Glomerular visceral epithelial cell (primary cell): ENCODE measurements at regions not wholly inside any gene's neighbourhood (a gene's known extent, or its start where the extent isn't known, plus 50 kb on each side); places are given as distances from the start of the nearest gene placed in this dataset.
"Not testable (repeated sequence)": the region's sequence is repeated elsewhere in the genome, so short reads cannot be mapped to it uniquely, and the experiment has no call there.

Source experiments
- DNase-seq: peaks from one replicate; pipeline ENCODE4 v3.0.0-alpha.2; 2016; ENCODE audit errors: extremely low spot score

DNA sequence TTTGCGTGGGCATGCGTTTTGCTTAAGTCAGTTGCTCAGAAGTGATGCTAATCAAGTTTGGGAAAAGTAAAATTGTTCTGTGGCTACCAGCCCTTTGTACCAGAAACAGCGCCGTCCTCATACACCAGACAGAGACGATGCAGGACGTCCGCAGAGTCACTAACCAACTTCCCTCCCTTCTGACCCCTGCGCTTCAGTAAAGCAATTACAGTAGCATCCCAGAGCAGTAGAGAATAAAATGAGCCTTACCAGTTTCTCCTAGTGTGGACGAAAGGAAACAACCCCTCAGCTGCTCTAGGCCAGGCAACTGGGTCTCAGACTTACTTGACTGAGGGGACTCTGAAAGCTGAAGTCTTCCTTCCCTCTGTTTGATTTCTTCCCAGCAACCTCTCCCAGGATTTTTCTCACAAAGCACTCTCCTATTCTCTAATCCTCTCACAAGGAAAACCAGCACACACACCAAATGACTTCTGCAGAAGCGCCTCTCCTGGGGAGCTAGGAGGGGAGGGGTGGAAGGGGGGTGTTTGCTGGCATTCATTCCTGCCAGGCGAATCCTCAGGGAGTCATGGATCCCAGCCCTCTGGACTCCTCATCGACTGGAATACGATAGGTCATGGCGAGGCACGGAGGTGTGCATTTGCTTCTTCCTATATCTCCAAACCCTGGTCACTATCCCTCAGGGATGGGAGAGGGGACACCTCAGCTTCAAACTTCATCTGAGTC is 56.0 kb upstream of the MID1 start:
- DNase-seq: no peak

DNA sequence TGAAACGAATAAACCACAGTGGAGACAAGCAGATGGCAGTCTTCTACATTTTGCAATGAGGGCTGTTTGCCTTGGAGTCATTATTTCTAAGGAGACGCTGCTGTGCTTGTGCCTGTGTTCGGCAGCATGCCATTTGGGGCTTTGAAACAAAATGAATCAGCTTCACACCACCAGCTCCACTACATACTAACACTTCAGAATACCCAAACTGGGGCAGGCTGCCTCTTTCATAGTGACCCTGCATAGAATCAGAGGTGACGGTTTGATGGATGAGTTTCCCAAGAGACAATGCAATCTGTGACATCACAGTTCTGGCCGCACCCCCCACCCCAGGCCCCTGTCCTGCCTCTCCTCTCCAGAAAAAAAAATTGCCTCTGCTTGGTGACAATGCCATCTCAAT is 57.1 kb upstream of the MID1 start:
- DNase-seq: no peak

DNA sequence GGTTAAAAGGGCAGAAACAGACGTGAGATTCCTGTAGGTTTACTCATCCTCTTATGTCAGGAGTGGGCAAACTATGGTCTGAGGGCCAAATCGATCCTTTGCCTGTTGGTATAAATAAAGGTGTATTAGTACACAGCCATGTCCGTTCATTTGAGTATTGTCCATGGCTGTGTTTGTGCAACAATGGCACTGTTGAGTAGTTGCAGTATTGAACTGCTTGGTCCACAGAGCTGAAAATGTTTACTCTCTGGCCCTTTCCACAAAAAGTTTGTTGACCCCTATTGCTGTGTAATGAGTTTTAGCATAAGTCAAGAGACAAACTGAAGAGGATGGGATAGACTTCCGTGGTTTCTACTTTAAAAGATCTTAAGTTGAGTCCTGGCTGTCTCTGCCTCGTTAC is 59.0 kb upstream of the MID1 start:
- no peak for DNase-seq

DNA sequence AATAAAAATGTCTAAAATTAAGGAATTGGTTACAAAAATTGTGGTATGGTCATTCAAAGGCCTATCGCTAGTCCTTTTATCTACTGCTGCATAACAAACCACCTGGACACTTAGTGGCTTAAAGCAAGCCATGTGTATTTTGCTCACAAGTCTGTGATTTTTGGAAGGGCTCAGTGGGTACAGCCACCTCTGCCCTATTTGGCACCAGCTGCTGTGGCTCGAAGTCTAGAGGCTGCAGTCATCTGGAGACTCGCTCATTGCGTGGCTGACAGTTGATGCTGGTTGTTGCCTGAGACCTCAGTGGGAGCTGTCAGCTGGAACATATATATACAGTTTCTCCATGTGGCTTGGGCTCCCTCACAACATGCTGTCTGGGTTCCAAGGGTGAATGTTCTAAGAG is 60.8 kb upstream of the MID1 start:
- DNase-seq: no peak

DNA sequence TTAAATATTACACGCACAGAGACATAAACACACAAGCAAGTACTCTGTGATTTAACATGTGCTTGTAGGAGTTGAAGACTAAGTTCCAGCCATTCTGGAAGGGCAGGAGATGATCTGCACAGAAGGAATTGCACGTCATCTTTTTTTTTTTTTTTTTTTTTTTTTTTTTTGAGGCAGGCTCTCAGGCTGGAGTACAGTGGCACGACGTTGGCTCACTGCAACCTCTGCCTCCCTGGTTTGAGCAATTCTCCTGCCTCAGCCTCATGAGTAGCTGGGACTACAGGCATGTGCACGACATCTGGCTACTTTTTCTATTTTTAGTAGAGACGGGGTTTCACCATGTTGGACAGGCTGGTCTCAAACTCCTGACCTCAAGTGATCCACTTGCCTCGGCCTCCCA is 63.2 kb upstream of the MID1 start:
- DNase-seq: not testable (repeated sequence)

DNA sequence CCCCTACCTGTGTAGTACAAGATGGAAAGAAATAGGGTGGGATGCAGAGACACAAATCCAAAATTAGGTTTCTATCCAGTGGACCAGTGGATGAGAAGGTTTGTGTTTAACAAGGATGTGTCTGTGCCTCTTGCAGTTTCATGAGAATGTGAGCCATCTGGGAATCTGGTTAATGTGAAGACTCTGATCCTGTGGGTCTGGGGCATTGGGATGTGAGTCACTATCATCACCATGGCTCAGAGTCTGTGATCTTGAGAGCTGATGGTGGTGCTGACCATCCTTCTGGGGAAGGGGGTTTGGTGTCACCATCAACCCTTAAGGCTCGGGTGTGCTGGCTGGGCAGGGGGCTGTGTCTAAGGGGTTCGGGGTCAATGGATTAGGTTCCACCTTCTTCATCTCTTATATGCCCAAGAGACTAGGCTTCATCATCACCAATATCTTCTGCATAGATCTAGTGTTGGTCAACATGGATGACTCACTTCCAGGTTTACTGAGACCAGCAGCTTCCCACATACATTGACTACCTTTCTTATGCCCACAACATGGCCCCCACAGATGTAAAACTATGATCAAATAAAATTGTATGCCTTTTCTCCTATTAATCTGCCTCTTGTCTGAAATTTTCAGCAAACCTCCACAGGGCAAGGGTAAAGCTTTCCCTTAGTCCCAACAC is 65.7 kb upstream of the MID1 start:
- DNase-seq: no peak

DNA sequence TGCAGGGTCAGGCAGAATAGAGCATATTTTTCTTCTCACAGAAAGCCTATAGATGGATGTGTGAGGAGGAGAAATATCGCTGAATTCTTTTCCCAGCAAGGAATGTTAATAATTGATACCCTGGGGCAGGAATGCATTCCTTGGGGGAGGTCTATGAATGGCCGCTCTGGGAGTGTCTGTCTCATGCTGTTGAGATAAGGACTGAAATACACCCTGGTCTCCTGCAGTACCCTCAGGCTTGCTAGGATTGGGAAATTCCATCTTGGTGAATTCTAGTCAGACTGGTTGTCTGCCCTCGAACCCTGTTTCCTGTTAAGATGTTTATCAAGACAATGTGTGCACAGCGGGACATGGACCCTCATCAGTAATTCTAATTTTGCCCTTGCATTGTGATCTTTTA is 71.4 kb upstream of the MID1 start:
- DNase-seq: not testable (repeated sequence)

DNA sequence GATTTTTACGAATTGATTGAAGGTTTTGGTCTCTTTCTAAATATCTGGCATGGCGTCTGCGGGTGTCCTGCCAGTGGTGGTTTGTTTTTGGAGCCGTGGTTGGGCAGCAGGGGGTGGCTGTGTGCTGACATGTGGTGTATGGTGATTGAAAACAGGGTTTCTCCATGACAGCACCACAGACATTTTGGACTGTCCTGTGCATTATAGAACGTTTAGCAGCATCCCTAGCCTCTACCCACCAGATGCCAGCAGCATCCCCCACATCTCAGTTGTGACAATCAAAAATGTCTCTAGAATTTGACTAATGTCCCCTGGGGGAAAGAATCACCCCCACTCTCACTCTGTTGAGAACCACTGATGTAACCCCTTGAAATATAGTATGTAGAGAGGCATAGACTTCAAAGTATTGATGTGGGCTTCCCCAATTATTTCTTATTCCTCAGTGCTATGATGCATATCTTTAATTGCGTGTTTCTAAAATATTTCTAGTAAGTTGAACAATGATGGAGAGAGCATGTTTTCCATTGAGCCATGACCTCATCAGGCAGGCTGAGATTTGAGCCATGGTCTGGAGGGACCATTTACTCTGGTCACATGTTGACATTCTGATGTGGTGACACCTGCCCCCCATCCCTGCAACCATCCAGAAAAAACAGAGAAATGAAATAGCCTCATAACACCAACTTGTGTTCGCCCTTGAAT is 77.4 kb upstream of the MID1 start:
- no peak for DNase-seq

DNA sequence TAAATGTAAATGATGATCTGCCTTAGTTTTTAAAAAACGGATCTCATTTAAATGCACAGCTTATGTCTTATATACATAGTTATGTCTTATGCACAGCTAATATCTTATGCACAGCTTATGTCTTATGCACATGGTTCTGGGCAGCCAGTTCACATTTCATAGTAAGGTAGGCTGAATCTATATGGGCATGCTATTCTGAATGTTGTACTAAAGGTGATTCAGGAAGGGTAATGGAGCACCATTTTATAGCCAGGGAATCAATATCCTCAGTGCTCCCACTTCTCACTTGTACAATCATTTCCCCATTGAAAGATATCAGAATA is 77.9 kb upstream of the MID1 start:
- DNase-seq: no peak

DNA sequence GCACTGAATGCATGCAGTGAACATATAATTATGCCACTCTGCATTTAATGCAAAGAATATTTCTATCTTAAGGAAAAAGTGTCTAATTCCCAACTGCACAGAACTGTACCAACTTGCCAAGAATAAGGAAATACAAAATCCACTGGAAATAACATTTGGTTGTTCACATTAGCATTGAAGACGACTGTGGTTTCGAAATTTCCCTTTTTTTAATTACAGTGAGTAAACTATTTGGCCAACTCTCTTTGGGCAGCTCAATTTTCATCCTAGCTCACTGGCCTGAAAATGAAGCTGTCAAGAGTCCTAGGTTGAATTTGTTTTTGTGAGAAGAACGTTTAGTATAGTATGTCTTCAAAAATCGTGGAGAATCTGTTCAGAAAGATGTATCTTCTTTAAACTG is 81.6 kb upstream of the MID1 start:
- DNase-seq: no peak

DNA sequence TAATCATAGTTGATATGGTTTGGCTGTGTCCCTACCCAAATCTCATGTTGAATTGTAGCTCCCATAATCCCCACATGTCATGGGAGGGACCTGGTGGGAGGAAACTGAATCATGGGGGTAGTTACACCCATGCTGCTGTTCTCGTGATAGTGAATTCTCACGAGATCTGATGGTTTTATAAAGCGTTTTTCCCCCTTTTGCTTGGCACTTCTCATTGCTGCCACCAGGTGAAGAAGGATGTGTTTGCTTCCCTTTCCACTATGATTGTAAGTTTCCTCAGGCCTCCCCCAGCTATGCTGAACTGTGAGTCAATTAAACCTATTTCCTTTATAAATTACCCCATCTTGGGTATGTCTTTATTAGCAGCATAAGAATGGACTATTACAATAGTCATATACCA is 86.0 kb upstream of the MID1 start:
- DNase-seq: not testable (repeated sequence)

DNA sequence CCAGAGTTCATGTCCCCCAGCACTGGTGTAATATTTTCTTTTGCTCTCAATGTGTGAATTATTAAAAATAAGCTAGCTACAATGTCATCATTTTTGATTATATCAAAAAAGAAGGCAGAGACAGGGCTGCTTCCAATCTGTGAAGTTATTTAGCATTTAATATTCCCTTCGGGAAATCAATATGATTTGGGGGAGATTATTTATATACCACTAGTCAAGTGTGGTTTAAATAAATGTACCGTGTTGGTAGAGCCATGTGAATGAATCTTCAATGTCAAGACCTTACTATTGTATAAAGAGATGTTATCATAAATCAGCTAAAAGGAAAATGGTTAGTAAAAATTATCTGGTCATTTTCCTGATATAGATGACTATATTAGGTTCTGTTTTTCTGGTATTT is 87.4 kb upstream of the MID1 start:
- DNase-seq: no peak

DNA sequence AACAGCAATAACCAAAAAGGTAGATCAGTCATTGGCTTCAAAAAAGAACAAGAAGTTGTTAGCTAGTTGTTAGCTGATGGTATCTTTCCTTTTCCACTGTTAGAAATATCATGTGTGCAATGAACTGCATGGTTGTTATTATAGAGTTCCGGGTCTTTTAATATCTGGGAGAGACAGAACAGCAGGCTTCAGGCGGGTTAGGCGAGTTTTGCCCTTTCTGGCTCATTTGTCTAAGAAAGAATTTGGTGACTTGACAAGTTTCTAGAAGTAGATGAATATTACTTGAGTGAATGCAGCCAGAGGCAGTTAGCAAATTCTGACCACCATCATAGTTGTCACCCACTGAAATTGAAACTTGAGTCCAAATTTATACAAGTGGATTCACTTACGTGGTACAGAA is 88.9 kb upstream of the MID1 start:
- DNase-seq: no peak

DNA sequence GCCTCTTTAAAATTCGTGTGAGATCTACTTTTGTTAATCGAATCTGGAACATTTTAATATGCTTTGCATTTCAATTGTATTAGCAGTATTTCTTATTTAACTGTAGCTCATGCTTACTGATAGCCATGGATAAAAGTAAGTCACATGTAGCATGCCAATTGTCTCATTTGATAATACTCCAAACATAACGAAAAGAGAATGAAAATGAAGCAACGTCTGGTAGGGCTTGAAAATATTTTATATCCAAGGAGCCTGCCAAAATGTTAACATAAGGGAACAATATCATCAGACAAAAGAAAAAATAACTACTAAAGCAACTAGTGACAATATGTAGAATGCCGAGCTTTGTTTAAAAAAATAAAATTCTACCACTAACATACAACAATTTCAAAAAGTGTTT is 94.1 kb upstream of the MID1 start:
- no peak for DNase-seq

DNA sequence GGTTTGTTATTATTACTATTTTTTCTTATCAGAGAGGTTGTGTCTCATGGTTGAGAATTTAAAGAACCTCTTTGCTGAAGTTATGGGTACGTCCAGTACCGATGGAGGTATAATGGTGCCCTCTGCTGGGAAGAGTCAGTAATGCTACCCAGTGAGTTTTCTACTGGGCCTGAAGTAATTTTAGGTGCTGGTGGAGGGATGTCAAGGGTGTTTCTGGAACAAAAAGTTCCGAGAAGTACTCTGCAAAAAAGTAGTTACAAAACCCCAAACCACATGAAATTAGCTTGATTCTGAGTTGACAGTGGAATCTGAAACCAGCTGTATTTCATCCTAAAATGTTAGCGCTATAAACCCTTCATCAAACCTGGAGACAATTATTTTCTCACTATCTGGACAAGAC is 102.5 kb upstream of the MID1 start:
- DNase-seq: peak; percentile 43

DNA sequence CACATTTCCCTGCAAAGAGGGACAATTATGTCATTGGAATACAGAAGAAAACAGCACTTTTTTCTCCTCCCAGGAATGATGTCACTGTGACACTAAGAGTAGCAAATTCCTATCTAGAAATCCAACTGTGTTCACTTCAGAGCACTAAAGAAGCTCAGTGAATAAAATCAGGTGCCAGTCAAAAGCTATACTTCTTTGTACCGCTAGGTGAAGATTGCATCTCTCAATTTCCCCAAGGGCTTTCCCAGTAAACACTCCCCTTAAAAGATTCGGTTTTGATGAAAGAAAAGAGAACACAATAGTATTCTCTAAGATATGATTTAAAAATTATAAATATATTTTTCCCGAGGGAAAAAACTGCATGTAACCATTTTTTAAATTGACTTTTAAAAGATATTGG is 104.7 kb upstream of the MID1 start:
- no peak for DNase-seq

DNA sequence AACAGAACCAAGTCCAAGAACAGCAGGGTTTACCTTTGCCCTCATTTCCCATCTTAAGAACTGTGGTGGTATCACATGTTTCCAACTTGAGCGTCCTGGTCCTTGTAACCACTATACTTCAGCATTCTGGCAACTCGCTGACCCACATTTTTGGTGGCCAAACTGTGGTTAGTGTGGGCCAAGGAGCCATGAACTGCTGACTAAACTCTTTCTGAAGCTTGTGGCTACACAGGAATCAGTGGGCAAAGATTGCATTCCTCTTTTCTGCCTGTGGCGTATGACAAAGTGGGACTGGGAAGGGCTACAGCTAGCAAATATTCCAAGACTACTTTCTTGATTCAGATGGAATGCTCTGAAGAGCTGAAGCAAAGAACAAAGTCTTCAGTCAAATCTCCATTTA is 106.3 kb upstream of the MID1 start:
- peak; percentile 74 for DNase-seq

DNA sequence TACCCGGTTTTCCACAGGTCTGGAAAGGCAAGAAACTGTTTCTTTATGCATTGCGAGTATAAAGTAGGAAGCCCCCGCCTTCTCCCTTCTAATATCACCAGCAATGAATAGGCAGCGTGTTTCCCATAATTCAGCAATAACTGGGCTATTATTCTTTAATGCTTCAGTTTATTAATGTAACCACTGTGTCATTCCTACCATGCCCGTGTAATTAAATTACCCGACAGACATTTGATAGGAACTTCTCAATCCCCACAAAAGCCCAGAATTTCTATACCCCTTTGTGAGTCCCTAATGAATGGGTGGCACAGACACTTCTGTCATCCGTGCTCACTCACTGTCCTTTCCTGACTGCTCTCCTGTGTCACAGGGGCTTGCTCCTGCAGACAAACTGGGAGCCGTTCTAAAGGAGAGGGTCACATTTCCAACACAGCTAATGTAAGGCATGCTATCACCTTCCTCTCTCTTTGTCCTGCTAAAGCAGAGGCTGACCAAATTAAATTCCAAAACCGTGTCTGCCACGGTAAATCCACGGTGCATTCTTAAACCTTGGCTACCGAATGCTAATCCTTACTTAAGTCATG is 108.5 kb upstream of the MID1 start:
- no peak for DNase-seq

DNA sequence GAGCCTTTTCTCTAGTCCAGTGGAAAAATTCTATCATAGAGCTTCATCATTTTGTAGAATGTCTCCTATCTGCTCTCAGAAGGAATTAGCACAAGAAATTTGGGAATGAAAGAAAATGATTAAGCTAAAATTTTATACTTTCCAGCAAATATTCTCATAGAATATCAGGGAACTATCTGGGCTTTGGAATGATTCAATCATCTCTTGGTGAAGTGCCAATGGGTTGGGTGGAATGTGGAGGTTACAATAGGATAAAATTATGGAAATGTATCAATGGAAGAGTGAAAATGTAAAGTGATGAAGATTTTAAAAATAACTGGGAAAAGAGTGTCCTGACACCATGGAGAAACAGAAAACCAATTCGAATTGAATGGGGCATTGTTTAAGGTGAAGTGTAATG is 119.0 kb upstream of the MID1 start:
- DNase-seq: no peak

DNA sequence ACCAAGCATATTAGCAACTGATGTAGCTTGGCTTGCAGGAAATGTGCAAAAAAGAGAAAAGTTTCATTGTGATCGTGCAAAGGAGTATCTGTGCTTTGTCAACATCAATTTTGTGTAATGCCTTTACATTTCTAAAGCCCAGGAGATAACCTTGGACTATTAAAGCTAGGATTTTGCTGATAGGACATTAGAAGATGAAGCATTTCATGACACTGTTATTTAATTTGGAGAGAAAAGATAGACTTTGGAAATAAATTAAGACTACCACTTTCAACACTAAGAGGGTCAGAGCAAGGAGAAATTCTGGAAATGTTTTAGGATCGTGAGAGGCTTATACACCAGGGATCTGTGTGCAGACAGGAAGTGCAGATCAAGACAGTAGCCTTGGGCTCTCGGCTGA is 120.6 kb upstream of the MID1 start:
- no peak for DNase-seq

DNA sequence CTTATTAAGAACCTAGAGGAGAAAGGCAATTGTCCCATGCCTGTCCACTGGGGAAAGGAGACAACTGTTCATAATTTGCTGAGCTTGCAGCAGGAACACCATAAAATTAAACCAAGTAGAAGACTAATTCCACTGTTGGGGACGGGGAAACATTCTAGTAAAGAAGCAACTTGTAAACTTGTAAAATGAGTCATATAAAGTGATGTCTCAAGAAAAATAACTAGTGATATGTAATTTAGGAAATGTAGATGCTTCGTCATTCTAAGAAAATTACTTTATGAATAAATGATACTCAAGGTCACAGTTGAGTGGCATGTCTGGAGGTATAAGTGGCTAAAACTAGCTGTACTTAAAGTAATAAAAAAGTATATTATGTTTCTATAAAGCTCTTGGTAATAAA is 121.2 kb upstream of the MID1 start:
- DNase-seq: no peak

DNA sequence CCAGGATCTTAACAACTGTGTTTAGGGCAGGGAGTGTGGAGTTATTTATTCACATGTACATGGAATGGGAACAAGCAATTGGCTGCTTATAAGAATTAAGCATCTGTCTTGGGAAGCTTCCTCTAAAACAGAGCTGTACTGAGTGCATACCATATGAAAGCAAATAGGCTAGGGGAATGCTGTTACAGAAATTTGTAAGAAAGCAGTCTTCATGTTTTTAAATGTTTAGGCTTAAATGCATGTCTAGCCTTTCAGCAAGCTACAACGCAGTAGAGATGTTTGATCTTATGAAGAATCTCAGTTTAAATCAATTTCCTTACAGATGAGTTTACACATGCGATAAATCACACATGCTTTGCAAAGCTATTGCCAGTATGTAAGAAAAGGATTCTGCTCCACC is 123.1 kb upstream of the MID1 start:
- DNase-seq: no peak

DNA sequence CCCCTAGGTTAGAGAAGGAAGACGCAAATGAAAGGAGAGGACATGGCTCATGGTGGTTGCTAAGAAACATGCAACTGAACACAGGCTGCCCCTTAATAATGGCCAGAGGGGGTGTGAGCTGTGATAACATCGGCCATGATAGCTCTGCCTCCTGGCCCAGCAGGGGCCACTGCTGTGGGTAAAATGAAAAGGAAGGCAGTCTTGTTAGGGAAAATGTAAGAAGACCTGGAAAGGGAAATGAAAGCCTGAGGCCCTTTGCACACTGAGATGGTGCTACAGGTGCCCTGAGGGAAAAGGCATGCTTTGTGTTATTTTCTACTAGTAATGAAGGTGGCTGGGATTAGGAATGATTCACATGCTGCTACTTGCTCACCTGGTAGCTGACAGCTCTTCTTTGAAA is 123.6 kb upstream of the MID1 start:
- DNase-seq: no peak
